NCI-H1417 (cell line): ENCODE measurements at regions not wholly inside any gene's neighbourhood (a gene's known extent, or its start where the extent isn't known, plus 50 kb on each side); places are given as distances from the start of the nearest gene placed in this dataset.
A peak's percentile ranks its signal among the peaks of the same experiment; 100 is the strongest.

Experiments used
- DNase-seq, 3 experiments: peaks; one replicate each; lab custom pipeline; 2025; lab: John Stamatoyannopoulos, UW

GRCh38 chr4:156102411-156102810, 148.7 kb upstream of the CTSO start:
- DNase-seq = peak in 1 of 3 experiments; percentile 72

DNA sequence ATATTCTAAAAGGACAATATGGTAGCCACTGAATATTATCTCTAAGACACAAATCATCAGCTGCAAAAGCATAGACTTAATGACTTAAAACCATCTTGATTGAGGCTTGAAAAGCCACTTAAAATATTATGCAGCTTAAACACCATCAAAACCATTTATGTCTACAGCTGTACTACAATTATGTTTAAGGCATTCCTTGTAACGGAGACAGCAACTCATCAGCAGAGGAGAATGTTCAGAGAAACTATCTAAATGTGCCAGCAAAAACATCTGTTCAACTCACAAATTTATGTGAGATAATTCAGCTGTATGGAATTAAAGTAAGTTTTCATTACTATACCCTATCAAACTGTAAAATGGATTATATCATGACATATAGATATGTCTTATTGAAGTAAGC, 147.9 kb upstream of the CTSO start:
- peak in 1 of 3 experiments; percentile 41 for DNase-seq

GRCh38 chr4:156100651-156101050, 147.0 kb upstream of the CTSO start:
- no peak for DNase-seq

GRCh38 chr4:156098805-156099204, 145.1 kb upstream of the CTSO start:
- no peak for DNase-seq

- peak in 2 of 3 experiments; percentile 22 to 85 for DNase-seq
These were observed 131.4 kb upstream of the CTSO start for GRCh38 chr4:156085100-156085499.

- peak in 2 of 3 experiments; percentile 45 to 85 for DNase-seq
These were observed 130.7 kb upstream of the CTSO start for GRCh38 chr4:156084373-156084772.

- DNase-seq = no peak
These were observed 120.3 kb upstream of the CTSO start for GRCh38 chr4:156073976-156074375.

DNA sequence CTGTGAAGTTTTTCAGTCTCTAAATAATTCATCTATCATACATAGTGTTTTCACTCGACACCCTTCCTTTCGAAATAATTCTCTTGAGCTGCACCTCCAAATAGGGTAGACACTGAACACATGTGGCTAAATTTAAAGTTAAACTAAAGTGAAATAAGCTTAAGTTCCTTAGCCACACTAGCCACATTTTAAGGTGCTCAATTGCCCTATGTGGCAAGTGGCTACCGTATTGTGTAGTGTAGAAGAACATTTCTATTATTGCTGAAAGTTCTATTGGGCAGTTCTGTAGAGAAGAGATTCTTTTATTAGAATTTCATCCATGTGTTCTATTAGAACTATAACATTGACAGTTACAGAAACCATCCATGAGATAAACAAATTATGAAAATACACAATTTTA, 107.0 kb upstream of the CTSO start:
- no peak for DNase-seq

- DNase-seq = no peak
These were observed 99.5 kb upstream of the CTSO start for GRCh38 chr4:156053174-156053573.

DNA sequence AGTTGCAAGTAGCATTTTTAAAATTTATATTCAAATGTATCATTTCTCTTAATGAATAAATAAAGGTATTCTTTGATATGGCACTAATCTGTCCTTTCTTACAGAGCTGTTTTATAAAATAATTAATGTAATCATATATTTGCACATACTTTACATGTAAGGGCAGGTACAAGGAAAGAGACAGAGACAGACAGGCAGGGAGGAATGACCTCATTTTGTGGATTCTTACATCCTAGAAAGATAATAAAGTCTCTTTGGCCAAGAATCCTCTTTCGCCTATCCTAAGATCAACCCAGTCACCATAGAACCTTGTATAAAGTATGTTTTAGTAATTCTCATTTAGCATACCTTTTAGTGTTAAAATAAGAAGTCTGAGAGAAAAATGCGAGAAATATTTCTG, 98.5 kb upstream of the CTSO start:
- DNase-seq = no peak

DNA sequence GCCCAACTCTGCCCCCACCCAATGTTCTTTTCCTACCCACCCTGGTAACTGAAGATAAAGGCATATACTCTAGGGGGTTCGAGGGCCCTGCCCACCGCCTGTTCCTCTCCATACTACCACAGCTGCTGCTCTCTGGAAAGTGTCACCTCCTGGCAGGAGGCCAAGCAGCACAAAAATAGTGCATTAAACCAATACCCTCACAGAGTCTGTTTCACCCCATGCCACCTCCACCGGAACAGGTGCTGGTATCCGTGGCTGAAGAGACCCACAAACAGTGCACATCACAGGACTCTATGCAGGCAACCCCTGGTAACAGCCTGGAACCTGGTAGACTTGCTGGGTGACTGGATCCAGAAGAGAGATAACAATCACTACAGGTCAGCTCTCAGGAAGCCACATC, 85.1 kb upstream of the CTSO start:
- peak in 1 of 3 experiments; percentile 7 for DNase-seq

DNA sequence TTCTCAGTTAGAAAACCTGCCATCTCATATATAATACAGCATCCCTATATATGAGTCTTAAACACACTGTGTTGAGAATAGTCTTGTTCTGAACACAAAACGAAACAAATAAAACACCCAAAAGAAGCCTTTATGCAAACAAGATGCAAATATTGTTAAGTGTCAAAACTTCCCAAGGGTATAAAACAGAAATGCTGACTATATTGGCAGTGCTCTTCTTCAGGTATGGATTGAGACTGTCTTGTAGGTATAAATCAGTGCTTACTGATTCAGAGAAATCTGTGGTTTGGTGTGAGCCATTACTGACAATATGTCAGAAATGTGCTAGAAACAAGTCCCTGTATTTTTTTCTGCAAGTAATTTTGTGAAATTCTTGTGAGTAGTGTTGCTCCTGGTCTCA, 82.8 kb upstream of the CTSO start:
- no peak for DNase-seq

DNA sequence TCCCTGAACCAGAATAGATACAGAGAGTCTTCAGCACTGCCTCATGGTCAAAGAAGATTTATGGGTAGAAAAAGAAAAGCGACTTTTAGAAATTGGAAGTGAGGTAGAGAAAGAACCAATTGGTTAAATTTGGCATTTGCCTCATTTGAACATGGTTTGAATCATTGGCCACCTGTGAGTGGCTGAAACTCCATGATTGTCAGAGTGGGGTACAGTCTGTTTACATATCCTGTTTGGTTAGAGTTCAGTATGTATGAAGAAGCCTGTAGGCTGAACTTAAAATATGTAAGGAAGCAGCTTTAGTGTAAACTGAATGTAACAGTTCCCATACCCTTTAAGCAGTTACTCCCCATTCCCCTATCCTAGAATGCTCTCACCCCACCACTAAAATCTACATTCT, 76.0 kb upstream of the CTSO start:
- no peak for DNase-seq

- no peak for DNase-seq
These were observed 67.6 kb upstream of the CTSO start for GRCh38 chr4:156021298-156021697.

DNA sequence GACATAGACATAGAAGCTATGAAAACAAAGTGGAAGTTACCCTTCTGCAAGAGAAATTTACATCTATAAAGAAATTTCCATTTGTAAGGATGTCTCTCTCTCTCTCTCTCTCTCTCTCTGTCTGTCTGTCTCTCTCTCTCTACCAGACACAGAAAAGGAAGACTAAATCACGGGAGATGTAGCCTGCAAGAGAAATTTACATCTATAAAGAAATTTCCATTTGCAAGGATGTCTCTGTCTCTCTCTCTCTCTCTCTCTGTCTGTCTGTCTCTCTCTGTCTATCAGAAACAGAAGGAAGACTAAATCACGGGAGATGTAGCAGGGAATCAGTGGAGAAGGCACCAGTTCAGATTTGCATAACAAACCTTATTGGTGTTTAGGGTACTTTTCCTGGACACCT, 65.6 kb upstream of the CTSO start:
- no peak for DNase-seq

DNA sequence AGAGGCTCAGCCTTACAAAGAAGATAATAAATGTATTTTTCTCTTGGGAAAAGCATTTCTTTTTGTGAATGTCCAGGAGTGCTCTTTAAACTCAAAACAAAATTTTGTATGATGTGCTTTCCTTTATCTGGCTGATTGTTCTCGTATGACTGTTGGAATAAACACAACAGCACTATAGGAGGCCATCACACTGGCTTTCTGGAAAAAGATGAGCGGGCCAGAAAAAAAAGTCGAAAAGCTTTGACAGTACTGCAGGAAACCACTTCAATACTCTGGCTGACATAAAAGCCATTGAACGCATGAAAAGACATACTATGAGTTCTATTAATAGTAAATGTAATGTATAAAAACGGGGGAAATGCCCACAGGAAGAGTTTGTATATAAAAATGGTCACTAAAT, 64.7 kb upstream of the CTSO start:
- DNase-seq = no peak

DNA sequence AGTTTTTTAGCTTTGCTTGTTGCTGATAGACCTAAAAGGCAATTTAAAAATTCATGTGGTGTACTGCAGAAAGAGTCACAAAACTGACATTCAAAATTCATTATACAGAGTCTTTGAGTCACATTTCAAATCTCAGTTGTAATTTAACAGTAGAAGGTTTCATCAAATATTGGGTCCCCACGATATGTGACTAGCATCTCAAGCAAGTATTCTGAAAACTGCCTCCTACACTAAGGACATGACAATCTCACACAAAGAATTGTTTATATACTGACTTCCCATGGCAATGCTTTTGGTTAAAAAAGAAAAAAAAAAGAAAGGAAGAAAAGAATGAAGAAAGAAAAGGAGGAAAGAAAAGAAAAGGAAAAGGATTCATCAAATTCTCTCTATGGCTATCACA, 62.1 kb upstream of the CTSO start:
- DNase-seq = no peak

DNA sequence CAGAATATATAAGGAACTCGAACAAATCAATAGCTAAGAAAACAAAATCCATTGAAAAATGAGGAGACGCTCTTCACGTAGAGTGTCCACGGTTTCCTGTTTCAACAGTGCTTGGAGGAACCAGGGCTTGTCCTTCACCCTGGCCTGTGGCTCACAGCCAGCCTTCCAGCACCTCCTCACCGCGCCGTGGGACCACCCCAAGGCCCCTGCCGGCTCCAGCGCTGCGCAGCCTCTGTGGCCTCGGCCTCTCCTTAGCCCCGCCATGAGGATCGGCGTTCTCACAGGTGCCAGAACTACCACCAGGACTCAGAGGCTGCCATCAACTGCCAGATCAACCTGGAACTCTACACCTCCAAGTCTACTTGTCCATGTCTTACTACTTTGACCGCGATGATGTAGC, 52.5 kb upstream of the CTSO start:
- no peak for DNase-seq
